H9 (cell line): ENCODE measurements at regions not wholly inside any gene's neighbourhood (a gene's known extent, or its start where the extent isn't known, plus 50 kb on each side); places are given as distances from the start of the nearest gene placed in this dataset.
"Not testable (repeated sequence)": the region's sequence is repeated elsewhere in the genome, so short reads cannot be mapped to it uniquely, and the experiment has no call there.

Experiments used
- DNase-seq: peaks from one replicate; pipeline ENCODE4 v3.0.0-alpha.2; 2017
- H2AFZ ChIP-seq: one replicate; pipeline ENCODE4 v1.6.1; 2013; ENCODE audit warnings: mild to moderate bottlenecking, low read length, control low read depth, moderate library complexity
- H2AK5ac ChIP-seq: 2 replicates; pipeline ENCODE4 v1.6.1; 2013; ENCODE audit warnings: low read length, control low read depth, mixed read lengths; ENCODE audit not compliant: insufficient read length
- H2BK120ac ChIP-seq: one replicate; pipeline ENCODE4 v1.6.1; 2013; ENCODE audit warnings: low read depth, mild to moderate bottlenecking, low read length, control low read depth, inconsistent platforms; ENCODE audit not compliant: poor library complexity, severe bottlenecking
- H2BK12ac ChIP-seq: 2 replicates; pipeline ENCODE4 v1.6.1; 2013; ENCODE audit warnings: low read length, control low read depth, mixed read lengths, low read depth; ENCODE audit not compliant: insufficient read length
- H2BK15ac ChIP-seq: 2 replicates; pipeline ENCODE4 v1.6.1; 2013; ENCODE audit warnings: low read depth, low read length, control low read depth
- H2BK20ac ChIP-seq: one replicate; pipeline ENCODE4 v1.6.1; 2013; ENCODE audit warnings: low read depth, mild to moderate bottlenecking, low read length, control low read depth, inconsistent platforms; ENCODE audit not compliant: poor library complexity, severe bottlenecking
- H2BK5ac ChIP-seq: 2 replicates; pipeline ENCODE4 v1.6.1; 2013; ENCODE audit warnings: low read length, control low read depth, mixed read lengths; ENCODE audit not compliant: insufficient read length
- H3K14ac ChIP-seq: 2 replicates; pipeline ENCODE4 v1.6.1; 2013; ENCODE audit warnings: low read length, control low read depth; ENCODE audit not compliant: insufficient read depth
- H3K18ac ChIP-seq: 2 replicates; pipeline ENCODE4 v1.6.1; 2013; ENCODE audit warnings: low read depth, mild to moderate bottlenecking, mixed read lengths, low read length, control low read depth; ENCODE audit not compliant: insufficient read length
- H3K23ac ChIP-seq: 2 replicates; pipeline ENCODE4 v1.6.1; 2013; ENCODE audit warnings: low read length, control low read depth, mixed read lengths, low read depth; ENCODE audit not compliant: insufficient read length
- H3K23me2 ChIP-seq: 2 replicates; pipeline ENCODE4 v1.6.1; 2013; ENCODE audit warnings: low read depth, mild to moderate bottlenecking, mixed read lengths, low read length, control low read depth; ENCODE audit not compliant: insufficient read length, poor library complexity, severe bottlenecking
- H3K27ac ChIP-seq: 2 replicates; pipeline ENCODE4 v1.5.1; 2013; ENCODE audit warnings: low read length, control low read depth, mixed read lengths, low read depth; ENCODE audit not compliant: insufficient read length
- H3K27me3 ChIP-seq: 2 replicates; pipeline ENCODE4 v1.6.1; 2013; ENCODE audit warnings: low read length, control low read depth, inconsistent platforms; ENCODE audit not compliant: insufficient read depth
- H3K4ac ChIP-seq: 2 replicates; pipeline ENCODE4 v1.6.1; 2013; ENCODE audit warnings: low read depth, mild to moderate bottlenecking, control low read depth, inconsistent platforms, low read length, moderate library complexity
- H3K4me1 ChIP-seq: 2 replicates; pipeline ENCODE4 v1.6.1; 2013; ENCODE audit warnings: low read length, control low read depth, inconsistent platforms; ENCODE audit not compliant: insufficient read depth
- H3K4me2 ChIP-seq: 2 replicates; pipeline ENCODE4 v1.6.1; 2013; ENCODE audit warnings: low read length, control low read depth, mixed read lengths; ENCODE audit not compliant: insufficient read length, insufficient read depth
- H3K56ac ChIP-seq: 2 replicates; pipeline ENCODE4 v1.6.1; 2013; ENCODE audit warnings: low read depth, mild to moderate bottlenecking, mixed read lengths, low read length, control low read depth; ENCODE audit not compliant: insufficient read length
- H3K79me1 ChIP-seq: 2 replicates; pipeline ENCODE4 v1.6.1; 2013; ENCODE audit warnings: low read depth, mild to moderate bottlenecking, moderate library complexity, low read length, control low read depth, inconsistent platforms; ENCODE audit not compliant: insufficient read depth, poor library complexity, severe bottlenecking
- H3K79me2 ChIP-seq: 2 replicates; pipeline ENCODE4 v1.6.1; 2013; ENCODE audit warnings: low read length, control low read depth, inconsistent platforms; ENCODE audit not compliant: insufficient read depth
- H3K9ac ChIP-seq: 2 replicates; pipeline ENCODE4 v1.6.1; 2013; ENCODE audit warnings: low read length, control low read depth, mixed read lengths; ENCODE audit not compliant: insufficient read length; ENCODE audit errors: extremely low read depth
- H3K9me3 ChIP-seq: one replicate; pipeline ENCODE4 v1.6.1; 2013; ENCODE audit warnings: low read depth, low read length, inconsistent platforms; ENCODE audit not compliant: control insufficient read depth
- H3T11ph ChIP-seq: one replicate; pipeline ENCODE4 v1.6.1; 2013; ENCODE audit warnings: mild to moderate bottlenecking, low read length, control low read depth, inconsistent platforms
- H4K20me1 ChIP-seq: one replicate; pipeline ENCODE4 v1.6.1; 2013; ENCODE audit not compliant: control insufficient read depth, insufficient read length, insufficient read depth
- H4K5ac ChIP-seq: 2 replicates; pipeline ENCODE4 v1.6.1; 2013; ENCODE audit warnings: low read depth, mild to moderate bottlenecking, mixed read lengths, low read length, control low read depth; ENCODE audit not compliant: insufficient read length
- H4K8ac ChIP-seq: replicated peaks from 2 replicates; pipeline ENCODE4 v1.6.1; 2013; ENCODE audit warnings: low read length, control low read depth, mixed read lengths, low read depth; ENCODE audit not compliant: insufficient read length
- H4K91ac ChIP-seq: 2 replicates; pipeline ENCODE4 v1.6.1; 2013; ENCODE audit warnings: low read depth, mild to moderate bottlenecking, moderate library complexity, mixed read lengths, low read length, control low read depth; ENCODE audit not compliant: insufficient read length
- H3K27ac Mint-ChIP-seq, 3 experiments: 2 replicates in 2 of 3; 3 replicates in 1 of 3; pipeline ENCODE4 v1.8.0; 2020 to 2021; ENCODE audit warnings: mixed read lengths in 3 of 3, mild to moderate bottlenecking in 1 of 3, moderate library complexity in 1 of 3
- H3K27me3 Mint-ChIP-seq: 2 replicates; pipeline ENCODE4 v1.8.0; 2021; ENCODE audit warnings: low read depth, mild to moderate bottlenecking, moderate library complexity, mixed read lengths
- H3K36me3 Mint-ChIP-seq, 3 experiments: 2 replicates in 2 of 3; 3 replicates in 1 of 3; pipeline ENCODE4 v1.8.0; 2020 to 2021; ENCODE audit warnings: low read depth in 3 of 3, mixed read lengths in 3 of 3; ENCODE audit not compliant: insufficient read depth in 1 of 3
- H3K4me1 Mint-ChIP-seq, 2 experiments: 2 replicates each; pipeline ENCODE4 v1.8.0; 2020; ENCODE audit warnings: mixed read lengths in 2 of 2
- H3K4me3 Mint-ChIP-seq, 2 experiments: 2 replicates in 1 of 2; 3 replicates in 1 of 2; pipeline ENCODE4 v1.8.0; 2020 to 2021; ENCODE audit warnings: mild to moderate bottlenecking in 2 of 2, mixed read lengths in 2 of 2, moderate library complexity in 1 of 2
- H3K9me3 Mint-ChIP-seq, 2 experiments: 2 replicates in 1 of 2; 3 replicates in 1 of 2; pipeline ENCODE4 v1.8.0; 2020; ENCODE audit warnings: mild to moderate bottlenecking in 2 of 2, mixed read lengths in 2 of 2, moderate library complexity in 1 of 2
- WGBS: extraction: QIAGEN DNeasy Blood & Tissue Kit; methylation state at CpG from one replicate; pipeline ENCODE4 v1.1.7; 2013; ENCODE audit warnings: missing lambda C conversion rate, low lambda C conversion rate, mixed read lengths; ENCODE audit not compliant: insufficient read length; ENCODE audit errors: extremely low coverage; 5-methylcytosine and 5-hydroxymethylcytosine counted together

- H4K91ac ChIP-seq, H3K23ac ChIP-seq, H4K8ac ChIP-seq, H2BK15ac ChIP-seq, H3K27me3 ChIP-seq, H4K5ac ChIP-seq, H3K18ac ChIP-seq, H3K9me3 ChIP-seq, H2AFZ ChIP-seq, H3K27ac ChIP-seq, H3K4ac ChIP-seq, H3K4me1 Mint-ChIP-seq, H4K20me1 ChIP-seq, H2BK5ac ChIP-seq, H3K27ac Mint-ChIP-seq, H3K56ac ChIP-seq, H3K9ac ChIP-seq, DNase-seq, H2BK20ac ChIP-seq, H2BK12ac ChIP-seq, H3K4me2 ChIP-seq, H3K79me1 ChIP-seq, H3K23me2 ChIP-seq, H3K27me3 Mint-ChIP-seq, H3K14ac ChIP-seq, H3K79me2 ChIP-seq, H3T11ph ChIP-seq, H3K4me1 ChIP-seq, H2BK120ac ChIP-seq, H2AK5ac ChIP-seq, H3K4me3 Mint-ChIP-seq: not testable (repeated sequence)
- WGBS, result no CpG with 5 or more reads among the region's 3 CpGs
- Mint-ChIP-seq H3K9me3 (peaks cover 72 to 77% of the 10 kb centered on the region in 2 experiments), H3K36me3 (peaks cover 4 to 11% (median 11%) of the 10 kb centered on the region in 3 experiments)
Measured at GRCh38 chr19:21668072-21668773, 99.2 kb downstream of the ZNF100 start.
